Ovary (tissue), 3 donors: ENCODE measurements at regions not wholly inside any gene's neighbourhood (a gene's known extent, or its start where the extent isn't known, plus 50 kb on each side); places are given as distances from the start of the nearest gene placed in this dataset.

Experiments
- CTCF ChIP-seq, 3 donors: fragments of 450-650 bp in 2 of 3; fragments of 200-600 bp in 1 of 3; IDR thresholded peaks; one replicate each; pipeline versions ENCODE4 v1.5.1 to v1.8.0; 2016 to 2022; ENCODE audit warnings: antibody characterized with exemption in 3 of 3, mild to moderate bottlenecking in 1 of 3
- POLR2A ChIP-seq: fragments of 450-650 bp; IDR thresholded peaks from one replicate; pipeline ENCODE4 v1.6.1; 2017; ENCODE audit warnings: antibody characterized with exemption, mild to moderate bottlenecking, moderate library complexity
- donor health status: DM: no; HTN: no; CAD: no.

- TF ChIP-seq POLR2A: no peak
- no peak for TF ChIP-seq CTCF (IDR thresholded peaks at IDR 0.05)
These were observed 236.1 kb downstream of the OMA1 start for GRCh38 chr1:58310469-58310868.
